ENCODE measurements at regions not wholly inside any gene's neighbourhood (a gene's known extent, or its start where the extent isn't known, plus 50 kb on each side); places are given as distances from the start of the nearest gene placed in this dataset.

DNA sequence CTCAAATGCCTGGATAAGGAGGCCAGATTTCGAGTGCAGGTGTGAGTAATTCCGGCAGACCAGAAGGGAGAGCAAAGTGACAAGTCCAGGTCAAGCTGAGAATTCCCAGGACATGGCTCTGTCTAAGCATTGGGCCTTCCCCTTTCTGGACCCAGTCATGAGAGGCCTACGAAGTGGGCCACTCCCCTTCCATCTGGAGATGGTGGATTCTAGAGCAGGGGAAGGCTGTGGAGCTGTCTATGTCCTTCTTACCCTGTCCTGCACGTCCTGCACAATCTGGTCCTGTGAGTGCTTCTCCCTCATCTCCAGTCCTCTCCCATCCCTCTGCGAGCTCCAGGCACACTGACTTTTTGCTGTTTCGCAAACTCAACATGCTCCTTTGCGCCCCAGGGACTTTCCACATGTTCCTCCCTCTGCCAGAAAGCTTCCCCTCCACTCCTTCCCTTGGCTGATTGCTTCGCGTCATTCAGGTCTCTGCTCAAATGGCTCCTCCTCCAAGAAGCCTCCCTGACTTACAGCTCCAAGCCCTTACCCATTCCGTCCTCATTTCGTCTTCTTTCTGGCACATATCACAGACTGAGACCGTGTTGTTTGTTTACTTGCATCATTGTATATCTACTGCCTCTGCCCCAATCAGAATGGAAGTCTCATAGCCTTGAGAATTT, 193.2 kb downstream of the URI1 start (continued):
- TF ChIP-seq, protein P1, sequence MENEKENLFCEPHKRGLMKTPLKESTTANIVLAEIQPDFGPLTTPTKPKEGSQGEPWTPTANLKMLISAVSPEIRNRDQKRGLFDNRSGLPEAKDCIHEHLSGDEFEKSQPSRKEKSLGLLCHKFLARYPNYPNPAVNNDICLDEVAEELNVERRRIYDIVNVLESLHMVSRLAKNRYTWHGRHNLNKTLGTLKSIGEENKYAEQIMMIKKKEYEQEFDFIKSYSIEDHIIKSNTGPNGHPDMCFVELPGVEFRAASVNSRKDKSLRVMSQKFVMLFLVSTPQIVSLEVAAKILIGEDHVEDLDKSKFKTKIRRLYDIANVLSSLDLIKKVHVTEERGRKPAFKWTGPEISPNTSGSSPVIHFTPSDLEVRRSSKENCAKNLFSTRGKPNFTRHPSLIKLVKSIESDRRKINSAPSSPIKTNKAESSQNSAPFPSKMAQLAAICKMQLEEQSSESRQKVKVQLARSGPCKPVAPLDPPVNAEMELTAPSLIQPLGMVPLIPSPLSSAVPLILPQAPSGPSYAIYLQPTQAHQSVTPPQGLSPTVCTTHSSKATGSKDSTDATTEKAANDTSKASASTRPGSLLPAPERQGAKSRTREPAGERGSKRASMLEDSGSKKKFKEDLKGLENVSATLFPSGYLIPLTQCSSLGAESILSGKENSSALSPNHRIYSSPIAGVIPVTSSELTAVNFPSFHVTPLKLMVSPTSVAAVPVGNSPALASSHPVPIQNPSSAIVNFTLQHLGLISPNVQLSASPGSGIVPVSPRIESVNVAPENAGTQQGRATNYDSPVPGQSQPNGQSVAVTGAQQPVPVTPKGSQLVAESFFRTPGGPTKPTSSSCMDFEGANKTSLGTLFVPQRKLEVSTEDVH (IDR thresholded peaks at IDR 0.05; ENCODE audit: low read depth, partially characterized antibody), result no peak

DNA sequence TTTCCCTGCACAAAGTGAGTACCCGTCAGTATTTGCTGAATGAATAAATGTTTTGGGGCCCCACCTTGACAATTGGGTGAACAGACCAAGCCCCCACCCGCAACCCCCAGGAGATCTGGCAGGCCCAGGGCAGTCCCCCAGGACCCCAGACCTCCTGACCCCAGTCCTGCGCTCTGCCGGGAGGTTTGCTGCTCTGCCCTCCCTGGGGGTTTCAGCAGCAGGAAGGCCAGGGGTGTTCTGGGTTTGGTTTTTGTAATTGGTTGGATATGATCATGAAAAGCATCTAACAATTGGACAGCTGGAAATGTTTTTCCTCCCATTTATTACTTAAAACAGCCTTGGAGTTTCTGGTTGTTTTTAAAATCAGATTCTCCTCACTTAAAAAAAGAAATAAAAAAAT, 193.8 kb downstream of the URI1 start:
- no peaks in the 10 kb centered on the region for H3K36me3 ChIP-seq (ENCODE audit: control insufficient read depth in 2 of 2, insufficient read depth in 2 of 2, low read length in 1 of 2)
- no peaks in the 10 kb centered on the region; a peak in 1 of 4 replicates for H3K27me3 ChIP-seq (replicated peaks in 1 of 2; ENCODE audit: control insufficient read depth in 2 of 2, insufficient read depth in 2 of 2, low read length in 1 of 2)
- SMC1A ChIA-PET (ENCODE audit: uncharacterized antibody, unreplicated experiment), result no interaction called here
- H2AFZ ChIP-seq (ENCODE audit: control insufficient read depth, low read depth, low read length), result no peak overlapping the region
- DNase-seq (ENCODE audit: low read depth, low spot score) (no peak), FAIRE-seq (no peak), ATAC-seq (no peak)
- RAD21 ChIA-PET (ENCODE audit: unreplicated experiment), result no interaction called here
- TF ChIP-seq TBL1XR1 (IDR thresholded peaks at IDR 0.05; ENCODE audit: low read depth, low read length) (no peak), IRF4 (IDR thresholded peaks at IDR 0.05; ENCODE audit: low read depth, low read length) (no peak), SMC3 (IDR thresholded peaks at IDR 0.05; ENCODE audit: borderline replicate concordance, low read length) (no peak), SP1 (IDR thresholded peaks at IDR 0.05; ENCODE audit: low read depth, low read length) (no peak), KDM1A (IDR thresholded peaks at IDR 0.05; ENCODE audit: borderline replicate concordance) (no peak), PAX5 (IDR thresholded peaks at IDR 0.05; ENCODE audit: borderline replicate concordance, low read depth, low read length) (no peak), ATF2 (IDR thresholded peaks at IDR 0.05; ENCODE audit: low read length) (no peak), HCFC1 (IDR thresholded peaks at IDR 0.05; ENCODE audit: low read length) (no peak), NR2C2 (IDR thresholded peaks at IDR 0.05; ENCODE audit: borderline replicate concordance, control insufficient read depth, insufficient read length, low read depth) (no peak), E2F4 (IDR thresholded peaks at IDR 0.05; ENCODE audit: low read depth, low read length) (no peak), MEF2A (IDR thresholded peaks at IDR 0.05; ENCODE audit: insufficient read depth, low read depth, low read length) (no peak), EZH2 (IDR thresholded peaks at IDR 0.05; ENCODE audit: borderline replicate concordance, control insufficient read depth, low read depth, low read length) (no peak), SRF (IDR thresholded peaks at IDR 0.05; ENCODE audit: low read depth in 2 of 2, low read length in 2 of 2) (no peak)
- TF ChIP-seq, protein P2, sequence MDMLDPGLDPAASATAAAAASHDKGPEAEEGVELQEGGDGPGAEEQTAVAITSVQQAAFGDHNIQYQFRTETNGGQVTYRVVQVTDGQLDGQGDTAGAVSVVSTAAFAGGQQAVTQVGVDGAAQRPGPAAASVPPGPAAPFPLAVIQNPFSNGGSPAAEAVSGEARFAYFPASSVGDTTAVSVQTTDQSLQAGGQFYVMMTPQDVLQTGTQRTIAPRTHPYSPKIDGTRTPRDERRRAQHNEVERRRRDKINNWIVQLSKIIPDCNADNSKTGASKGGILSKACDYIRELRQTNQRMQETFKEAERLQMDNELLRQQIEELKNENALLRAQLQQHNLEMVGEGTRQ (IDR thresholded peaks at IDR 0.05; ENCODE audit: borderline replicate concordance, low read depth, low read length), result no peak
- BruUV-seq (replicated peaks), result no TSS peak
- H3K9ac ChIP-seq (ENCODE audit: control insufficient read depth, insufficient read depth, low read length), result no peak overlapping the region
- no peaks in the 10 kb centered on the region for H3K4me1 ChIP-seq (ENCODE audit: control insufficient read depth, insufficient read depth, low read length)
- H3K79me2 ChIP-seq (ENCODE audit: control insufficient read depth, insufficient read depth, low read length), result no peaks in the 10 kb centered on the region
- H4K20me1 ChIP-seq (ENCODE audit: control insufficient read depth, insufficient read depth), result no peaks in the 10 kb centered on the region
- CTCF ChIA-PET, result no interaction called here
- no peak overlapping the region for H3K4me3 ChIP-seq
- intact Hi-C loops (cut with micrococcal nuclease; ENCODE audit: unreplicated experiment), result no loop called here
- WGBS (ENCODE audit: insufficient coverage, insufficient replicate concordance, low lambda C conversion rate, missing lambda C conversion rate), result 25% methylated on average over 4 of the region's 4 CpGs
- no peak overlapping the region for H3K4me2 ChIP-seq (ENCODE audit: control insufficient read depth, insufficient read depth)
- H3K9me3 ChIP-seq (replicated peaks; ENCODE audit: control insufficient read depth, insufficient read depth, low read length), result no peaks in the 10 kb centered on the region
- H3K27ac ChIP-seq (ENCODE audit: control insufficient read depth, insufficient read depth), result no peak overlapping the region
- POLR2A ChIA-PET, result no interaction called here
- in situ Hi-C loops (cut with MboI), result no loop called here
